ENCODE measurements at regions not wholly inside any gene's neighbourhood (a gene's known extent, or its start where the extent isn't known, plus 50 kb on each side); places are given as distances from the start of the nearest gene placed in this dataset.
"Not testable (repeated sequence)": the region's sequence is repeated elsewhere in the genome, so short reads cannot be mapped to it uniquely, and the experiment has no call there.

DNA sequence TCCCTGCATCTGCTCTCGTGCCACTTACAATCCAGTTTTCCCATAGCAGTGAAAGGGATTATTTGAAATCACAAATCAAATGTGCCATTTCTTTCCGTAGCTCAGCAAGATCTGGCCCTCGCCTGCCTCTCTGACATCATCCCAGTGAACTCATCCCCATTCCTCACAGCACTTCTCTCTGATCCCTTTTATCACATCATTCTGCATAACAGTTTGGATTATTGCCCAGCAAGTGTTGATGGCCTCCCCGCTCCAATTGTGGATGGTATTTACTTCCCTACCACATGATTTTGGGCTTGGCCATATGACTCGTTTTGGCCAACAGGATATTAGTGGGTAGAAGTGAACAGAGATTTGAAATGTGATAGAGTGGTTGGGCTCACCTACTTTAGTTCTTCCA lies 185.0 kb downstream of the NPIPA7 start:
- DNase-seq: not testable (repeated sequence)

DNA sequence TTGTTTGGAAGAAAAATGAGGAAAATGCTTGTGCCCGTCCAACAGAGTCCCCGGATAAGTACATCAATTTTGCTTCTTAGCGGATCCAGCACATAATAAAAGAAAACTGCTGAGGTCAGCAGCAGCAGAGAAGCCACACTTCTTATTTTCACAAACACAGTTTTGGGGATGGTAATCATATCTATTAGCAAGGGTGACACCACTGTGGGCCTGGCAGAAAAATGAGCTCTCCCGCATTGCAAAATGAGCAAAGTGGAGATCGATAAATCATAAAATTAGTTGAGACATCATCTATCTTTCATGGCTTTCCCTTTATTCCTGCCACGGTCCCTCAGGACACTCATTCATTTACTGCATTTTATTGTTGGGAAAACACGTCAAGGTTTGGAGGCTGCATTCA lies 186.4 kb downstream of the NPIPA7 start:
- not testable (repeated sequence) for DNase-seq

DNA sequence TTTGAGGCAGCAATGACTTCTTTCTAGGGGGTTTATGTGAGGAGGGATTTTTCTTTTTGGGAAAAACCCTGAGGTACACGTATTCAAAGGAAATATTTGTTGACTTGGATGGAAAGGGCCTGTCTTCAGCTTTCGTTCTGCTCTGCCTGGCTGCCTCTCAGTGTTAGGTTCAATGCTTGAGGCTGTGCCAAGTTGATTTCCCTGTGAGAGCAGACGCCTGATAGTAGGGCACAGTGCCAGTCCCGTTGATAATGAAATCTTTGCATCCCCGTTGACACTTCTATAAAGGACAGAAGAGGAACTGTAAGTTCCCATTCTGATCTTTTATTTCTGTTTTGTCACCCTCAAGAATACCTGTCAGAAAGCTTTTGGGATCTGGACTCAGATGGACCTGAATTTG lies 191.1 kb downstream of the NPIPA7 start:
- not testable (repeated sequence) for DNase-seq

DNA sequence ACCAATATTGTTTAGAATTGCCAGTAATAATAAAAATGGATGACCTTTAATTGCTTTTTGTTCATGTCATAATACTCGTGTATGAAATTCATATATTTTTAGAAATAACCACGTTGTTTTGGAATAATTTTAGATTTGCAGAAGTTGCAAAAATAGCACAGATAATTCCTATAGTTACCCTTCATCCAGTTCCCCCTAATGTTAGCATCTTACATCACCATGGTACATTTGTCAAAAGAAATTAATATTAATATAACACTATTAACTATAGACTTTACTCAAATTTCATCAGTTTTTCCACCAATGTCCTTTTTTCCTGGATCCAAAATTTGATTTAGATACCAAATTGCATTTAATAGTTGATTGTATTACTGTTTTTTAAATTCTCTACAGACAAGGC lies 191.9 kb downstream of the NPIPA7 start:
- DNase-seq: not testable (repeated sequence)

DNA sequence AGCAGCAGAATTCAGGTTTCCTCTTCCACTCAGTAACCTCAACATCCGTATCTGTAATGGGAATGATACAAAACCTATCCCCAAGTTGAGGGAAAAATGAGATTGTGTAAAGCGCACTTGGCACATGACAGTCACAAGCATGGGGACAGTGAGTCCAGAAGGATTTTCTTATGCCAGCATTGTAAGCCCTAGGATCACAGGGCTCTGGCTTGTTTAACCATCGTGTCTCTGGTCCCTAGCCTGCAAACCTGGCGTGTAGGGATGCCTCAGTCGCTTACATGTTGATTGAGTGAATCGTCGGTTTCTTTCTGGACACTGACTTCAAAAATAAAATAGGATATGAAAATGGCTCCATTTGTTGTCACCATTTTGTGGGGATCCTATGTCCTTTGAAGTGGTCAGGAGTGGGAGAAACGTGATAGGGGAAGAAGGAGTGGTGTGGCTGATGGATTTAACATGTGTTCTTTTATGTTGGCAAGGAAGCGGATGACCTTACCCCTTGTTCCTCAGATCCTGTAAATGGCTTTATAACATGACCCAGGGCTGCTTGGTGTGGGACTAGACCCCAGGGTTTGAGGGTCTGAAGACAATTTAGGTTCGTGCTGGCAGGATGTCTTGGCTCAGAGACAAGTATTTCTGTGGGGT lies 193.3 kb downstream of the NPIPA7 start:
- not testable (repeated sequence) for DNase-seq

GRCh38 chr16:16577062-16577461 lies 198.1 kb downstream of the NPIPA7 start:
- DNase-seq: not testable (repeated sequence)

GRCh38 chr16:16578701-16579100 lies 199.8 kb downstream of the NPIPA7 start:
- no peak for DNase-seq

GRCh38 chr16:16582916-16583315 lies 204.0 kb downstream of the NPIPA7 start:
- not testable (repeated sequence) for DNase-seq

GRCh38 chr16:16586073-16586651 lies 207.2 kb downstream of the NPIPA7 start:
- DNase-seq: not testable (repeated sequence)

DNA sequence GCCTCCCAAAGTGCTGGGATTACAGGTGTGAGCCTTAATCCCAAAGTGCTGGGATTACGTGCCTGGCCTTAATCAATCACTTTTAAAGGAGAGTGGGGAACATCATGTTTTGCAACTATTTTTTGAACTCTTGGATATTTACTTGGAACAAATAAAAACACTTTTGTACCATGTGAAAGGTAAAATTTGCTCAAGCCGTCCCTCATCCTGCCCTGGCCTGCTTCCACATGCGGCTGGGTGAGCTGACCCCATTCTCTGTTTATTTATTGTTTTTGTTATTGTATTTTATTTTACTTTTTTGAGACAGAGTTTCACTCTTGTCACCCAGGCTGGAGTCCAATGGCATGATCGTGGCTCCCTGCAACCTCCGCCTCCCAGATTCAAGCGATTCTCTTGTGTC lies 208.0 kb downstream of the NPIPA7 start:
- not testable (repeated sequence) for DNase-seq

- not testable (repeated sequence) for DNase-seq
Observed at GRCh38 chr16:16588436-16588835, 209.5 kb downstream of the NPIPA7 start.

- not testable (repeated sequence) for DNase-seq
Observed at GRCh38 chr16:16590654-16591318, 211.8 kb downstream of the NPIPA7 start.

DNA sequence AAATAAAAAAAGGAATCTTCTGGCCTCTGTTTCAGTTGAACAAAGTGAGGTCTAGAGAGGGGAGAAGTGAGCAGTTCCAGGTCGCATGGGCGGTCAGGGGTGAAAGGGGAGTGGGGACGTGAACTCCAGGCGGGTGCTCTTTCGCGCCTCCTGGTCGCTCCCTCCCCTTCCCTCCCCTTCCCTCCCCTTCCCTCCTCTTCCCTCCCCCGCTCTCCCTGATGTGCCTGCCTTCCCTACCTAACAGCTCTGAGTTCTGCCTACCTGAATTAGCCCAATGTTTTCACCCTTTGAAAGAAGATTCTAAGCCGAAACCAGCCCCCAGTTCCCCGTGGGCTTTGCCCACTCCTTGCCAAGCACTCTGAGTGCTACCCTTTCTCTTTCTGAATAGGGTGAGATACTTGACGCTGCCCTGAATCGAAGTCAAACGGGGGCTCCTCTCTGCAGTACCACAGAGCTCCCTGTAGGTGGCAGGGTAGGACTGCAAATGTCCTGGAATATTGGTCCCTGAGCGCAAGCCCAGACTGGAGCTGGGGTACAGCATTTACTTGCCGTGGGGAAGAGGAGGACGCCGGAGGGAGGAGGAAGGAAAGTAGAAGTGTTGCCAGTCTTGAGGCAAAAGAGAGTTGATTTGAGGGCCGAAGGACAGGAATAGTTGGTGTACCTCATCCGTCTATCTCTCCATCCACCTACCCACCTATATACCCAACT lies 214.4 kb downstream of the NPIPA7 start:
- not testable (repeated sequence) for DNase-seq

- DNase-seq: not testable (repeated sequence)
Observed at GRCh38 chr16:16595029-16595718, 216.2 kb downstream of the NPIPA7 start.

- DNase-seq: not testable (repeated sequence)
Observed at GRCh38 chr16:16601239-16601638, 222.3 kb downstream of the NPIPA7 start.

DNA sequence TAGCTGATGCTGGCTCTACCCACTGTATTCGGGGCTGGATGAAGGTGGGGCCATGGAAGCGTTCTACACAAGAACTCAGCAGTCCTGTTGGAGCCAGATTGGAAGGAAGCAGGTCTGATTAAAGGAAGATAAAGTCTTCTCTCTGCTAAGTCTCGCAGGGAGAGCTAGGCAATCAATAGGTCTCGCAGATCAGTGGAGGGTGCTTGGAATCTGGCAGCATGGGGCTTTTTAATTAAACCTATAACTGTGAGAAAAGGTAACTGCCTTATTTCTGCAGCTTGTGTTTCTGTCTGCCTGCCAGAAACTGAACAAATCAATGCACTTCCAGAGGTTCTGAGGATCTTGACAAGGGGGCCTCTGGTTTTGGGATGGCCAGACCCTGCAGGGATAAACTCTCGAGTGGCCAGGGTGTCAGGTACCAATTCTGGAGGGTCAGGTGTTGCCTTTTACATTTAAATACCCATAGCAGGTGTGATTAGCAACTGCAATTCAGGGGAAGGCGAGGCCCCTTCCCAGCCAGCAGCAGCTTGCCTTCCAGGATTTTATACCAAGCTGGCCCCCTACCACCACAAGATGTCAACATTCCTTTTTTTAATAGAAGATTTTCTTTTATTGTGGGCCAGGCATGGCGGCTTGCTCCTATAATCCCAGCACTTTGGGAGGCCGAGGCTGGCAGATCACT lies 228.6 kb downstream of the NPIPA7 start:
- not testable (repeated sequence) for DNase-seq

DNA sequence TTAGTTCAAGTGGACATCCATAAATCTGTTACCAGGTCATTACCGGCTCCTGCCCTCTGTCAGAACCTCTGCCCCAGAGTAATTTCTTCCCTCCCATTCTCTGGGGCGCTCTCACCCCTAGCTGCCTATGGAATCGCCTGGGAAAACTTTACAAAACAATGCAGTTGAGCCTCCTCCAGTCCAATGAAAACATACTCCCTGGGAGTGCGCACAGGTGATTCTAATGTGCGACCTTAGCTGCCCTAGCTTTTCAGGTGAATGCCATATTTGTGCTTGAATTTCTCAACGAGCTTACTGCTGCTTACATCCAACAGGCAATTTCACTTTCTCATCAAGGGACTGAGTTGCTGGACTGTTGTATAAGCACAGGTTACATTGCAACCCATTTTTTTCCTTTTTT lies 230.7 kb downstream of the NPIPA7 start:
- DNase-seq: not testable (repeated sequence)

GRCh38 chr16:16610389-16610967 lies 231.5 kb downstream of the NPIPA7 start:
- DNase-seq: peak; percentile 57

DNA sequence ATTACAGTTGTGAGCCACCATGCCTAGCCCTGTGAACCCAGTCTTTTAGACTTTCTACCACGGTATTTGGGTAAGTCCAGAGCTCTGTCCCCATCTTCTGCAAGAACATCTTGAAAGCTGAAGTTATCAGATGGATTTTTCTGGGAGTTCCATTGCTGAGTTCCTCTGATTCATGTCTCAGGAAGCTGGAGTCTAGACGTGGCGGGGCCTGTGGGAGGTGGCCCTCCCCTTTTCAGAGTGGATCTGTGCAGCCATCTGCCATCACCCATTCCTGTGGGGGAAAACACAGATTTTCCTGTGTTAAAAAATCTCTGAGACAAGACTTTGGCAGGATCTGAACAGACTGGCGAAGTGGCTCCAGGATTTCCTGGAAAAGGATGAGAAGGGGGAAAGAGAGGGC lies 234.3 kb downstream of the NPIPA7 start:
- DNase-seq: not testable (repeated sequence)

DNA sequence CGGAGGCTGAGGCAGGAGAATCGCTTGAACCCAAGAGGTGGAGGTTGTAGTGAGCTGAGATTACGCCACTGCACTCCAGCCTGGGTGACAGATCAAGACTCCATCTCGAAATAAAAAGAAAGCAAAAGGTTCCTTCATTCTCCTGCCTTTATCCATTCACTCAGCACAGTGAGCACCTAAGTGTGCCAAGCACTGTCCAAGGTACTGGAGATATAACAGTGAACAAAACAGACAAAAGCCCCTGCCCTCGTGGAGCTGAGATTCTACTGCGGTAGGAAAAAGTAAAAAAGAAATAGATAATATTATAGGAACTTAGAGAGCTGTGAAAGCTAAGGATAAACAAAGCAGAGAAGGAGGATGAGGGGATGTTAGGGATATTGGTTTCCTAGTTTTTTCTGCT lies 235.5 kb downstream of the NPIPA7 start:
- not testable (repeated sequence) for DNase-seq

- not testable (repeated sequence) for DNase-seq
Observed at GRCh38 chr16:16618963-16619465, 240.1 kb downstream of the NPIPA7 start.

DNA sequence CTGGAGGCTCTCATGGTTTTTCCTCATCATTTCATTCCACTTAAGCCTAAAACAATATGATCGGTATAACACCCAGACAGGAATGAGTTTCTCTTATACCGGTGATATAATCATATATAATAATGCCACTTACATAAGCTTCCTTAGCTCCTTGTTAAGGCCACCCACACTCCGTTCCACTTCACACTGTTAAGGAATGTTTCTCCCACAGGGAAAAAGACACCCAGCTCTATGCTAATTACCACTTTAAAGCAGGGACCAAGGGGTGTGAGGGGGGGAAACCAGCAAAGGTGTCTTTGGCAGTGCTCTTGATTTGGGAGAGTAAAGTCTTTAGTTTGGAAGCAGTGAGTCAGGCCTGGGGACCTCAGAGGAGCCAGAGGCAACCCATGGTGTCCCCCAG lies 245.4 kb downstream of the NPIPA7 start:
- DNase-seq: not testable (repeated sequence)
